ENCODE measurements at regions not wholly inside any gene's neighbourhood (a gene's known extent, or its start where the extent isn't known, plus 50 kb on each side); places are given as distances from the start of the nearest gene placed in this dataset.

GRCh38 chr11:76721755-76722677 is 51.5 kb upstream of the LRRC32 start:
- TF ChIP-seq, protein P1, sequence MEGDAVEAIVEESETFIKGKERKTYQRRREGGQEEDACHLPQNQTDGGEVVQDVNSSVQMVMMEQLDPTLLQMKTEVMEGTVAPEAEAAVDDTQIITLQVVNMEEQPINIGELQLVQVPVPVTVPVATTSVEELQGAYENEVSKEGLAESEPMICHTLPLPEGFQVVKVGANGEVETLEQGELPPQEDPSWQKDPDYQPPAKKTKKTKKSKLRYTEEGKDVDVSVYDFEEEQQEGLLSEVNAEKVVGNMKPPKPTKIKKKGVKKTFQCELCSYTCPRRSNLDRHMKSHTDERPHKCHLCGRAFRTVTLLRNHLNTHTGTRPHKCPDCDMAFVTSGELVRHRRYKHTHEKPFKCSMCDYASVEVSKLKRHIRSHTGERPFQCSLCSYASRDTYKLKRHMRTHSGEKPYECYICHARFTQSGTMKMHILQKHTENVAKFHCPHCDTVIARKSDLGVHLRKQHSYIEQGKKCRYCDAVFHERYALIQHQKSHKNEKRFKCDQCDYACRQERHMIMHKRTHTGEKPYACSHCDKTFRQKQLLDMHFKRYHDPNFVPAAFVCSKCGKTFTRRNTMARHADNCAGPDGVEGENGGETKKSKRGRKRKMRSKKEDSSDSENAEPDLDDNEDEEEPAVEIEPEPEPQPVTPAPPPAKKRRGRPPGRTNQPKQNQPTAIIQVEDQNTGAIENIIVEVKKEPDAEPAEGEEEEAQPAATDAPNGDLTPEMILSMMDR (IDR thresholded peaks at IDR 0.05; ENCODE audit: insufficient read depth, missing control alignments) = peak; percentile 95
- no peak for FAIRE-seq
- peak; percentile 59 for DNase-seq (ENCODE audit: insufficient read length, low spot score)

- no peak for FAIRE-seq
- no peak for DNase-seq (ENCODE audit: insufficient read length, low spot score)
- TF ChIP-seq, protein P1 (IDR thresholded peaks at IDR 0.05; ENCODE audit: insufficient read depth, missing control alignments) = no peak
These were observed 52.6 kb upstream of the LRRC32 start for GRCh38 chr11:76723142-76723541.

DNA sequence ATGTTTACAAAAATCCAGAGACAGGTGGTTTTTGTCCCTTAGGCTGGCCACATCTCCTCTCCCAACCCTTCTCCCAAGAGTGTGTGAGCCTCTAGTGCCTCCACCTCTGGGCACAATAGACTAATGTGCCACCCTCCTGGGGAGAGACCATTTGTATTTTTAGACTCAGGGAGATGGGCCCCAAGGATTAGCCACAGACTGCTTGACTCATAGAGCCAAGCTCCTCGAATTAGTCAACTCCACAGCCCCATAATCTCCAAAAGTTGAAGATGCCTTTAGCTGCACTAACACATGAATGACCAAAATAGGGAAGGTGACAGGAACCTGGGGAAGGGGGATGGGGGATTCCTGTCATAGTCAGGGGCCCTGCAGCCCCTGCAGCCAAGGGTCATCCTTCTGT is 53.0 kb upstream of the LRRC32 start:
- FAIRE-seq = no peak
- DNase-seq (ENCODE audit: insufficient read length, low spot score) = no peak
- TF ChIP-seq, protein P1 (IDR thresholded peaks at IDR 0.05; ENCODE audit: insufficient read depth, missing control alignments) = no peak

- TF ChIP-seq, protein P1 (IDR thresholded peaks at IDR 0.05; ENCODE audit: insufficient read depth, missing control alignments) = no peak
- FAIRE-seq (no peak), DNase-seq (ENCODE audit: insufficient read length, low spot score) (no peak)
These were observed 53.7 kb upstream of the LRRC32 start for GRCh38 chr11:76724171-76724768.

DNA sequence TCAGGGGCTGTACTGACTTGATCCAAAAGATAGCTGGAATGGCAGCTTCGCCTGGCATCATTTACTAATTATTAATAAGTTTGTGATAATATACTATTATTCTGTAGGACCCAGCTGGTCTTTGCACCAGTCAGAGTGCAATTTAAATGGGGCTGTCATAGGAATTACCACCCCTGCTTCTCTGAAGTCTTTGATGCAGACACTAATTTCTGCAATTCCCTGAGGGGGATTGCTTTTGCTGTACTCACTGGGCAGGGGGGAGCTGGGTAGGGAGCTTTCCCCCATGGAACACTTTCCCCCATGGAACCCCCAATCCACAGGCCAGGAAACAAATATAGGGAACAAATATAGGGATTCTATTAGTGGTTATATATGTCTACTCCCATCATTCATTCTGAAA is 54.9 kb upstream of the TSKU start:
- FAIRE-seq = no peak
- TF ChIP-seq, protein P1 (IDR thresholded peaks at IDR 0.05; ENCODE audit: insufficient read depth, missing control alignments) = no peak
- no peak for DNase-seq (ENCODE audit: insufficient read length, low spot score)

DNA sequence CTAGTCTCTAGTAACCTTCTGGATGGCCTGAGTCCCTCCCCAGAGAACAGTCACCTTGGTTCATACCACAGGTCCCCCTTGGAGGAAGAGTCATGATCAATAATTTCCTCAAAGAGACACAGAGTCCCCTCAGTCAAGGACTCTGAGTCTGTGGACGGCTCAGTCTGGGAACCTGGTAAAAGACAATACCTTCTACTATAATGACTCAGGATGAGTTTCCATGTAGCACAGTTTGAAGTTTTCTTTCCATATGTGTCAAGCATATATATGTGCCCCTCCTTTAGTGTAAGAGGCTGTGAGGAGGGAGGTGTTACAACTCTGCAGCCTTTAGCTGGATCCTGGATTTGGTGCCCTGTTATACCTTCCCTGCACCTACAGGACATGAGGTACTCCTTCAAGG is 54.4 kb upstream of the TSKU start:
- no peak for FAIRE-seq
- TF ChIP-seq, protein P1 (IDR thresholded peaks at IDR 0.05; ENCODE audit: insufficient read depth, missing control alignments) = no peak
- no peak for DNase-seq (ENCODE audit: insufficient read length, low spot score)

- DNase-seq (ENCODE audit: insufficient read length, low spot score) = no peak
- FAIRE-seq = no peak
- TF ChIP-seq, protein P1 (IDR thresholded peaks at IDR 0.05; ENCODE audit: insufficient read depth, missing control alignments) = no peak
These were observed 53.9 kb upstream of the TSKU start for GRCh38 chr11:76729214-76729613.
